ENCODE measurements at regions not wholly inside any gene's neighbourhood (a gene's known extent, or its start where the extent isn't known, plus 50 kb on each side); places are given as distances from the start of the nearest gene placed in this dataset.

- no peak for TF ChIP-seq CTCF (tag by site-specific recombination; IDR thresholded peaks at IDR 0.05)
- no peak for TF ChIP-seq MEIS1 (CRISPR knock-in tag; IDR thresholded peaks at IDR 0.05; ENCODE audit: borderline replicate concordance)
- TF ChIP-seq ZNF175 (tag by site-specific recombination; IDR thresholded peaks at IDR 0.05): no peak
- TF ChIP-seq TSHZ1 (tag by site-specific recombination; IDR thresholded peaks at IDR 0.05; ENCODE audit: borderline replicate concordance): no peak
- no peak for TF ChIP-seq GFI1B (tag by site-specific recombination; IDR thresholded peaks at IDR 0.05)
- no peak for TF ChIP-seq ZNF23 (tag by site-specific recombination; IDR thresholded peaks at IDR 0.05; ENCODE audit: borderline replicate concordance)
Observed at GRCh38 chr7:153034791-153035190, 275.2 kb downstream of the ACTR3B start.
